Aorta (tissue), 5 donors: ENCODE measurements at regions not wholly inside any gene's neighbourhood (a gene's known extent, or its start where the extent isn't known, plus 50 kb on each side); places are given as distances from the start of the nearest gene placed in this dataset.

Experiments used
- ATAC-seq: fragments of 200-7000 bp; cut with Tn5 transposase; one replicate; pipeline ENCODE4 v1.9.1; 2022; ENCODE audit warnings: moderate library complexity; ENCODE audit not compliant: low FRiP score
- DNase-seq, 2 donors: peaks; one replicate each; pipeline ENCODE4 v3.0.0-alpha.2; 2020
- H3K27ac ChIP-seq, 2 donors: one replicate each; pipeline ENCODE4 v1.5.1; 2013; ENCODE audit warnings: low read length in 2 of 2, mild to moderate bottlenecking in 2 of 2, moderate library complexity in 2 of 2, control low read depth in 1 of 2, inconsistent platforms in 1 of 2, low read depth in 1 of 2
- H3K27me3 ChIP-seq, 2 donors: one replicate each; pipeline ENCODE4 v1.6.1; 2013; ENCODE audit warnings: control low read depth in 1 of 2, low read length in 1 of 2, mild to moderate bottlenecking in 1 of 2, moderate library complexity in 1 of 2; ENCODE audit not compliant: insufficient read depth in 2 of 2, control insufficient read depth in 1 of 2
- H3K36me3 ChIP-seq, 2 donors: one replicate each; pipeline ENCODE4 v1.6.1; 2013; ENCODE audit warnings: control low read depth in 1 of 2, low read length in 1 of 2, mild to moderate bottlenecking in 1 of 2; ENCODE audit not compliant: insufficient read depth in 2 of 2, control insufficient read depth in 1 of 2
- H3K4me1 ChIP-seq, 2 donors: one replicate each; pipeline ENCODE4 v1.6.1; 2013; ENCODE audit warnings: low read length in 2 of 2, control low read depth in 1 of 2, mild to moderate bottlenecking in 1 of 2, moderate library complexity in 1 of 2; ENCODE audit not compliant: insufficient read depth in 2 of 2, control insufficient read depth in 1 of 2
- H3K4me3 ChIP-seq, 2 donors: one replicate each; pipeline ENCODE4 v1.5.1; 2013; ENCODE audit warnings: low read length in 2 of 2, control low read depth in 1 of 2, mild to moderate bottlenecking in 1 of 2
- H3K9me3 ChIP-seq: one replicate; pipeline ENCODE4 v1.6.1; 2013; ENCODE audit warnings: mild to moderate bottlenecking, low read length; ENCODE audit not compliant: control insufficient read depth
- WGBS, 2 donors: extraction: QIAGEN DNeasy Blood & Tissue Kit; methylation state at CpG; one replicate each; pipeline ENCODE4 v1.1.7; 2013; 5-methylcytosine and 5-hydroxymethylcytosine counted together
- intact Hi-C, 2 donors: fragments of 100-400 bp; cut with DNase I; formaldehyde crosslinking; loops; one replicate each; pipeline versions ENCODE4 v1.14.2 to v1.15.0; 2022
- donor health status: healthy with polysubstance abuse.
- donor health status: Bipolar disorder and iron deficiency.
- donor health status: DM: no; HTN: no; CAD: no.
- donor health status: DM: no; HTN: no; CAD: no.
- donor health status: DM: yes; HTN: yes; CAD: no.

DNA sequence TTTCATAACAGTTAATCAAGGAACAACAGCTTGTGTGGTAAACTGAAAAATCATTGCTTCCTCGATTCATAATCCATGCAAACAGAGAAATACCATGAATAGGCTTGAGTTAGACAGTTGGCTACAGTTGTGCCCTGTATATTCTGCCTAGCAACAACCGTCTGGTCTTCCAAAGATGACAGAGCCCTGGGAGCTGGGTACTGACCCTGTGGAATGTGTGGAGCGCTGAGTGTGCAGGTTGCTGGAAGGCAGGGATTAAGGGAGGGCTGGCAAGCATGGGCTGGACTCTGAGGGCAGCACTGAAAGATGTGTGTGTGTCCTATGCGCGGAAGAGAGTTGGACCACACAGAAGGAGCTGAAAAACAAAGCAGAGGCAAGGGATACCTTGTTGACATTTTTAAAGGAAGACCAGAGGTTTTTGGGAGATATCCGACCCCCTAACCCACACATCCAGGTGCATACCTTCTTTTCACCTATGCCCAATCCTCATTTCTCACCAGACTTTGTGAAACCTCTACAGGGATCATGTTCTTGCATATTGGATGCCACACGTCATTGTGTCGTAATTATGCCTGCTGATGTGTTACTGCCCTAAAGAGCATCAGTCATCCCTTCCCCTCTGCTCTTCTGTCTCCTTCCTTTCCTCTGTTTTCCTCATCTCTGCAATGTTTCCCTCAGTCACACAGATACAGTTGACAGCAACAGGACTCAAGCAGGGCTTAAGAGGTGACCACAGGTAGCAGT is 58.2 kb upstream of the VGLL2 start:
- intact Hi-C loops, result no loop called here
- no peak for DNase-seq
- Histone ChIP-seq H3K27me3 (no peaks in the 10 kb centered on the region), H3K4me1 (no peaks in the 10 kb centered on the region), H3K4me3 (no peak overlapping the region), H3K9me3 (peaks cover 2% of the 10 kb centered on the region), H3K36me3 (no peaks in the 10 kb centered on the region), H3K27ac (no peak overlapping the region)
- ATAC-seq, result peak; percentile 68
- 53 to 58% methylated on average over 8 of the region's 8 CpGs for WGBS, 2 donors

DNA sequence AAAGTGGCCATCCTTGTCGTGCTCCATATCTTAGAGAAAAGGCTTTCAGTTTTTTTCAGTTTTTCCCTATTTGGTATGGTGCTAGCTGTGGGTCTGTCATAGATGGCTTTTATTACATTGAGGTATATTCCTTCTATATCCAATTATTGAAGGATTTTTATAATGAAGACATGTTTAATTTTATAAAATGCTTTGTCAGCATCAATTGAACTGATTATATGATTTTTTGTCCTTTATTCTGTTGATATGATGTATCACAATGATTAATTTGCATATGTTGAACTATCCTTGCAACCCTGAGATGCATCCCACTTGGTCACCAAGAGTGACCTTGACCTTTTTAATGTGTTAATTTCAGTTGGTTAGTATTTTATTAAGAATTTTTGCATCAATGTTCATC is 55.1 kb upstream of the VGLL2 start:
- no peak for ATAC-seq
- H3K4me3 ChIP-seq, result no peak overlapping the region
- 68 to 69% methylated on average over 1 of the region's 1 CpG for WGBS, 2 donors
- H3K36me3 ChIP-seq, result no peaks in the 10 kb centered on the region
- H3K27ac ChIP-seq, result no peak overlapping the region
- no peaks in the 10 kb centered on the region for H3K27me3 ChIP-seq
- no peaks in the 10 kb centered on the region for H3K4me1 ChIP-seq
- intact Hi-C loops, result no loop called here
- H3K9me3 ChIP-seq, result peaks cover 2% of the 10 kb centered on the region
- DNase-seq, result no peak

DNA sequence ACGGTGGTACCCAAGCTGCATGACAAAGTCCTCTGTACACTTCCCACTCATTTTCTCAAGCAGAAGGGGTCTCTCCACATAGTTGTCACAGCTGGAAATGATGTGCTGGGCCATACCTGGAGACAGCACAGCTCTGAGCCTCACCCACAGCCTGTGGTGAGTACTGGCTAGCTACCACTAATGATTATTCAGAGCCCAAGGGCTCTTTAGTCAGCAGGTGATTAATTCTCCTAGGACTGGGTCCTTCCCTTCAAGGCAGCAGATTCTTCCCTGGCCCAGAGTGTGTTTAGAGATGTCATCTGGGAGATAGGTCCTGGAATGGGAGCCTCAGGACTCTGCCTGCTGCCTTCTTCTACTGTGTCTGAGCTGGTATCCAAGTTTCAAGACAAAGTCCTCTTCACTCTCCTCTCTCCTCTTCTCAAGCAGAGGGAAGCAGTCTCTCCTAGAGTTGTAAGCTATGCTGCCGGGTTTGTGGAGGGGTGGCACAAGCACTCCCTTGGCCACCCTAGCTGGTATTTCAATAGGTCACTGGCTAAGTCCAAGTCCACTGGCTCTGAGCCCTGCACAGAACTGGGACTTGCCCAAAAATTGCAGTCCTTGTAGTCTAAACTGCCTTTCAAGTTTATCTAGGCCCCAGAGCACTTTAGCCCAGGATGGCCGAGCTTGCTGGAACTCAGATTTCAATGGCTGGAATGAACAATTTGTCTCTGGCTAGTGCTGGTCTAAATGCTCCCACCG is 49.8 kb upstream of the VGLL2 start:
- 44 to 52% methylated on average over 4 of the region's 4 CpGs for WGBS, 2 donors
- no peaks in the 10 kb centered on the region for H3K36me3 ChIP-seq
- H3K27me3 ChIP-seq, result no peaks in the 10 kb centered on the region
- H3K9me3 ChIP-seq, result peaks cover 2% of the 10 kb centered on the region
- intact Hi-C loops, result no loop called here
- no peaks in the 10 kb centered on the region for H3K4me1 ChIP-seq
- no peak overlapping the region for H3K27ac ChIP-seq
- H3K4me3 ChIP-seq, result no peak overlapping the region
- DNase-seq, result no peak
- no peak for ATAC-seq
